Prostate gland (tissue), 2 donors: ENCODE measurements at regions not wholly inside any gene's neighbourhood (a gene's known extent, or its start where the extent isn't known, plus 50 kb on each side); places are given as distances from the start of the nearest gene placed in this dataset.

Experiments used
- CTCF ChIP-seq, 4 experiments: fragments of 200-600 bp in 2 of 4; fragments of 450-650 bp in 2 of 4; sonication (generic) in 2 of 4; IDR thresholded peaks; 1 replicate in 3 of 4; 2 replicates in 1 of 4; pipeline ENCODE4 v1.5.1; 2016 to 2019; ENCODE audit warnings: antibody characterized with exemption in 4 of 4, mild to moderate bottlenecking in 2 of 4, moderate library complexity in 2 of 4
- POLR2A ChIP-seq: fragments of 450-650 bp; IDR thresholded peaks from one replicate; pipeline ENCODE4 v1.6.1; 2016; ENCODE audit warnings: antibody characterized with exemption, mild to moderate bottlenecking
- POLR2AphosphoS5 ChIP-seq: sonication (generic); formaldehyde crosslinking; IDR thresholded peaks from one replicate; pipeline ENCODE4 v1.6.1; 2017; ENCODE audit warnings: antibody characterized with exemption

GRCh38 chr22:48750282-48750681 is 1077.4 kb downstream of the BRD1 start:
- TF ChIP-seq CTCF (IDR thresholded peaks at IDR 0.05) (no peak), POLR2AphosphoS5 (no peak), POLR2A (no peak)
